ENCODE measurements at regions not wholly inside any gene's neighbourhood (a gene's known extent, or its start where the extent isn't known, plus 50 kb on each side); places are given as distances from the start of the nearest gene placed in this dataset.
A peak's percentile ranks its signal among the peaks of the same experiment; 100 is the strongest.
"Not testable (repeated sequence)": the region's sequence is repeated elsewhere in the genome, so short reads cannot be mapped to it uniquely, and the experiment has no call there.

- WGBS, 2 donors = 52 to 55% methylated on average over 7 of the region's 7 CpGs
- no peak for TF ChIP-seq POLR2A (IDR thresholded peaks at IDR 0.05)
- no peak for TF ChIP-seq CTCF (IDR thresholded peaks at IDR 0.05)
- H3K4me3 ChIP-seq (ENCODE audit: low read depth, poor library complexity, severe bottlenecking) = no peak overlapping the region
- no peak for DNase-seq (ENCODE audit: low spot score in 2 of 2)
- intact Hi-C loops (cut with DNase I; ENCODE audit: low total_unique reads) = no loop called here
These were observed 68.0 kb upstream of the MAX start for GRCh38 chr14:65170318-65170717.

GRCh38 chr14:65170768-65171507, 68.6 kb upstream of the MAX start:
- TF ChIP-seq CTCF (IDR thresholded peaks at IDR 0.05) = no peak
- no peak for TF ChIP-seq POLR2A (IDR thresholded peaks at IDR 0.05)
- no peak for DNase-seq (ENCODE audit: low spot score in 2 of 2)
- intact Hi-C loops (cut with DNase I; ENCODE audit: low total_unique reads) = no loop called here
- H3K4me3 ChIP-seq (ENCODE audit: low read depth, poor library complexity, severe bottlenecking) = no peak overlapping the region
- WGBS, 2 donors = 5 to 7% methylated on average over 17 of the region's 17 CpGs

- no peak for DNase-seq (ENCODE audit: low spot score in 2 of 2)
- H3K4me3 ChIP-seq (ENCODE audit: low read depth, poor library complexity, severe bottlenecking) = no peak overlapping the region
- TF ChIP-seq POLR2A (IDR thresholded peaks at IDR 0.05) = no peak
- peak in 1 of 3 donors; percentile 14 for TF ChIP-seq CTCF (IDR thresholded peaks at IDR 0.05)
- intact Hi-C loops (cut with DNase I; ENCODE audit: low total_unique reads) = no loop called here
- 45 to 46% methylated on average over 13 of the region's 13 CpGs for WGBS, 2 donors
These were observed 71.8 kb upstream of the MAX start for GRCh38 chr14:65173973-65174693.

GRCh38 chr14:65174783-65175182, 72.5 kb upstream of the MAX start:
- WGBS, 2 donors = 67 to 80% methylated on average over 3 of the region's 3 CpGs
- intact Hi-C loops (cut with DNase I; ENCODE audit: low total_unique reads) = no loop called here
- TF ChIP-seq CTCF (IDR thresholded peaks at IDR 0.05) (no peak), POLR2A (IDR thresholded peaks at IDR 0.05) (no peak)
- DNase-seq (ENCODE audit: low spot score in 2 of 2) = no peak
- no peak overlapping the region for H3K4me3 ChIP-seq (ENCODE audit: low read depth, poor library complexity, severe bottlenecking)

- no peak overlapping the region for H3K4me3 ChIP-seq (ENCODE audit: low read depth, poor library complexity, severe bottlenecking)
- intact Hi-C loops (cut with DNase I; ENCODE audit: low total_unique reads) = no loop called here
- TF ChIP-seq CTCF (IDR thresholded peaks at IDR 0.05) = no peak
- TF ChIP-seq POLR2A (IDR thresholded peaks at IDR 0.05) = no peak
- no peak for DNase-seq (ENCODE audit: low spot score in 2 of 2)
- 84 to 85% methylated on average over 4 of the region's 4 CpGs for WGBS, 2 donors
These were observed 75.2 kb upstream of the MAX start for GRCh38 chr14:65177551-65177950.

GRCh38 chr14:65179231-65179630, 76.9 kb upstream of the MAX start:
- 91 to 92% methylated on average over 4 of the region's 4 CpGs for WGBS, 2 donors
- intact Hi-C loops (cut with DNase I; ENCODE audit: low total_unique reads); DNase-seq (ENCODE audit: low spot score in 2 of 2); H3K4me3 ChIP-seq (ENCODE audit: low read depth, poor library complexity, severe bottlenecking): not testable (repeated sequence)
